GM19463 (cell line): ENCODE measurements at regions not wholly inside any gene's neighbourhood (a gene's known extent, or its start where the extent isn't known, plus 50 kb on each side); places are given as distances from the start of the nearest gene placed in this dataset.
"Not testable (repeated sequence)": the region's sequence is repeated elsewhere in the genome, so short reads cannot be mapped to it uniquely, and the experiment has no call there.

Experiments
- ATAC-seq: cut with Tn5 transposase; IDR thresholded peaks from one replicate; pipeline ENCODE4 v1.9.1; 2021; ENCODE audit warnings: mild to moderate bottlenecking, moderate library complexity; ENCODE audit not compliant: unreplicated experiment

DNA sequence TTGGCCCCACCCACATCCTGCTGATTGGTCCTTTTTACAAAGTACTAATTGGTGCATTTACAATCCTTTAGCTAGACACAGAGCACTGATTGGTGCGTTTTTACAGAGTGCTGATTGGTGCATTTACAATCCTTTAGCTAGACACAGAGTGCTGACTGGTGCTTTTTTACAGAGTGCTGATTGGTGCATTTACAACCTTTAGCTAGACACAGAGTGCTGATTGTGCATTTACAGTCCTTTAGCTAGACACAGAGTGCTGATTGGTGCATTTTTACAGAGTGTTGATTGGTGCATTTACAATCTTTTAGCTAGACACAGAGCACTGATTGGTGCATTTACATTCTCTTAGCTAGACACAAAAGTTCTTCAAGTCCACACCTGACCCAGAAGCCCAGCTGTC, 144.2 kb upstream of the XIRP2 start:
- ATAC-seq = not testable (repeated sequence)

DNA sequence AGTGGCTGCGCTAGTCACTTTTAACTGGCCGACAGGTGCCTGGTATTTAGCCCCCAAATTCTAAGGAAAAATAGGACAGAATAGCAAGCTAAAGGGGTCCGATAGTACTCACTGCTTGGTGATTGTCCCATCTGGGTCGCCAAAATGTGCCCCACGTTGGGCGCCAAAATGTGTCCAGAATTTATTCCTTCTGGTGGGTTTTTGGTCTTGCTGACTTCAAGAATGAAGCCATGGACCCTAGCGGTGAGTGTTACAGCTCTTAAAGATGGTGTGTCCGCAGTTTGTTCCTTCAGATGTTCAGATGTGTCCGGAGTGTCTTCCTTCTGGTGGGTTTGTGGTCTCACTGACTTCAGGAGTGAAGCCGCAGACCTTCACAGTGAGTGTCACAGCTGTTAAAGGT, 144.8 kb upstream of the XIRP2 start:
- ATAC-seq = not testable (repeated sequence)

DNA sequence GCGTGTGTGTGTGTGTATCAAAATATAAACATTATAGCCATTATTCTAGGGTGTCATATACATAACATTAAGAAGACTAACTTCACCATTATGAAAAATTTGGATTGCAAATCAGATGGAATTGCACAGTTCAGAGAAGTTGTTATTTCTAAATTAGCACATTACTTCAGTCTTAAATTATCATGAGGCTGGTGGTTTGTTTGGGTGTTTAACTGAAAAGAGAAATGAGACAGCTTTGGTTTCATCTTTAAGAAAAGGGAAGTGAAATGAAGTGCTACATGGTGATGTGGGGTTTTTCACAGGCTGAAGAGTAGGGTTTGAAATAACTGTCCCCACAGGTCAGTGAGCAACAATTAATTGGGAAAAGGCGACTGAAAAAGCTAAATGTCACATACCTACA, 161.2 kb upstream of the XIRP2 start:
- ATAC-seq = peak; percentile 93

DNA sequence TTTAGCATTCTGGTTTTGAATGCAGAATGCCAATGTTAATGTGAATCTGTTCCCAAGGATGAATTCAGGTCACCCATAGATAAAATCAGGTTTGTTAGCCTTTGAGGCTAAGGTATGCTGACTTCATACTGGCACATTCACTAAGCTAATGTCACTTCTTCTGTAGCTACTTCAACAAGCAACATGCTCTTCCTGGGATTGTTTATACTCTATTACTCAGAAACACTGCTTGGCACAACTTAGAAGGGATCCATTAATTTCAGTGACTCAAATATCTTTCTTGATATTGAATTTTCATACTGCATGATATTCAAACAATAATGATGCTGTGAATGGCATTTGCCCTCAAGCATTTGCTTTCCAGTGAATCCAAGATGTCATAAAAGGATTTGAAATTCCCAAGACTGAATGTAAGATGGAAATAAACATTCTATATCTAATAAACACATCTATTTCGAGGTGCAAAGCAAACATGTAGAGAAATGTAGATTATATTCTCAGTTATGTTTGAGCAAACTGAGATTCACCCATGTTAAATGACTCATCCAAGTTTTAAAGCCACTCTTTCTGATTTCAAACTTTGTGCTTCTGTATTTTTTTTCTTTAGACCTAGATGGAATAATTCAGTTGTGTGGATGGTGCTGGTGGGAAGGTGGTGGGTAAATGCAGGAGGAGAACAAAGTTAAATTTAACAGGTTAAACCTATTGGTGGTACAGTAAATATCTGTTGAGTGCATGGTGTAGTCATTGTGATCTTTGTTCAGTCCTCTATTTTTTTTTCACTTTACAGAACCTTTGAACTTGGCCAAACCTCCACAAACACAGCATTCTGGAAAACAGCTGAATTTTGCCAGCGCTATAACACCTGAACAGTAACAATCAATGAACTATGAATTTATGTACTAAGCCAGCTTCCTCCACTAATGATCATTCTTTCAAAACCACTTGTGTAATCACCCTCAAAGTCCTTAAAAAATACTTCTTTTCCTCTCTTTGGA, 162.1 kb upstream of the XIRP2 start:
- ATAC-seq = no peak

DNA sequence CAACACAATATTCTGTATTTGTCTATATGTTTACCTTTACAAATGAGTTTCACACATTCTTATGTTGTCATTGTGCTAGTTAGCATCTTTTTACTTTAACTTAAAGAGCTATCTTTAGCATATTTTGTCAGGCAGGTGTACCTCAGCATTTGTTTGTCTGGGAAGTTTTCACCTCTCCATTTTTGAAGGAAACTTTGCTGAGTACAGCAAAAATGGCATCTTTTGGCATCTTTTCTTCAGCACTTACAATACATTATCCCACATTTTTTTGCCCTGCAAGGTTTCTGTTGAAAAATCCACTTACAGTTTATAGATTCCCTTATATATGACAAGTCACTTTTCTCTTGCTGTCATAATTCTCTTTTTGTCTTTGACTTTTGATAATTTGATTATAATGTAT, 171.3 kb upstream of the XIRP2 start:
- no peak for ATAC-seq

DNA sequence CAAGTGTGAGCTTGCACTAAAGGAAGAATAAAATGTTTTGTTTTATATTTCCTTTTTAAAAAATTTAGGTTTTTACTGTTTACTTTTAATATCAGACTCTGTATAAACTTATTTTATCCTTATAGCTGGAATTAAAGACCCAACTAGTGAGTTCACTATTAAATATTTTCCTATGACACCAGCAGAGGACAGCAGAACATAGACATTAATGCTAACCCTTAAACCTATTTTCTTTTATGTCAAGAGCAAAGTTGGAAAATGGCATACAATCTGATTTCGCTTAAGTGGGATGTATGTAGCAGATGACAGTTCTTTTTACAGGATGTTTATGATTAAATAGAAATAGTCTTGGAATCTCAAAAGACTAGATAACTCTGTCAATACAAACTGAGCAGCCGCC, 188.2 kb upstream of the XIRP2 start:
- no peak for ATAC-seq

DNA sequence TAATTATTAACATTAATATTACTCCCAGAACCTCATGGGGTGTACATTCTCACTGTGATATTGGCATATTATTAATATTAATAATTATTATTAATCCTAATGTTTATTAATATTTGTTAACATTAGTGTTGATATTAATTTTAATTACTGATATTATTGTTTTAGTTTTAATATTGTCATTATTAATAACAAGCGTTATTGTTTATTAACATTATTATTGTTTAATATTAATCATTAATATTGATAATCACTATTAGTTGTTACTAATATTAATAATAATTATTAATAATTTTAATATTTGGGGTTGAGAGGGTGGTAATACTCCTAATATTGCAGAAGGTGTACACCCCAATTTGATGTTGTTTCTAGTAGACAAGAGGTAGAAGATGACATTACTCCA, 193.1 kb upstream of the XIRP2 start:
- no peak for ATAC-seq

DNA sequence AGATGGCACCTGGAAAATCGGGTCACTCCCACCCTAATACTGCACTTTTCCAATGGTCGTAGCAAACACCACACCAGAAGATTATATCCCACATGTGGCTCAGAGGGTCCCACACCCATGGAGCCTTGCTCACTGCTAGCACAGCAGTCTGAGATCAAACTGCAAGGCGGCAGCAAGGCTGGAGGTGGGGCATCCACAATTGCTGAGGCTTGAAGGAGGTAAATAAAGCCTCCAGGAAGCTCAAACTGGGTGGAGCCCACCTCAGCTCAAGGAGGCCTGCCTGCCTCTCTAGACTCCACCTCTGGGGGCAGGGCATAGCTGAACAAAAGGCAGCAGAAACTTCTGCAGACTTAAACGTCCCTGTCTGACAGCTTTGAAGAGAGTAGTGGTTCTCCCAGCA, 192.0 kb upstream of the SCN7A start:
- not testable (repeated sequence) for ATAC-seq

DNA sequence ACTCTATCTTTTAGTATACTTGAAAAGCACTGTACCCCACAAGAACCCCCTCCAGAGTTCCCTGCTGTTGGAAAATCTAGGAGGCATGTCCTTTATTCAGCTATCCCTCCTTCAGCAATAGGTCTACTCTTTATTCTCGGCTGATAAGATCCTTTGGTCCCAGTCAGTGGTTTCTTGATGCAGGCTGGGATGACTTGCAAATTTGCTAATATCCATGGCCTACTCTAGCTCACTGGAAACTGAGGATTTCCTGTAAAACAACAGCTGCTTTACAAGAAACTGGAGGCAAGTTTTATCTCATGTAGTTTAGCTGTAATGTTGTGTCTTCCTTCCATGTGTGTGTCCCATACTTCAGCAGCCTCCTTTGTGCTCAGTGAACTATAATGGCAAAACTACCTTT, 183.9 kb upstream of the SCN7A start:
- no peak for ATAC-seq

DNA sequence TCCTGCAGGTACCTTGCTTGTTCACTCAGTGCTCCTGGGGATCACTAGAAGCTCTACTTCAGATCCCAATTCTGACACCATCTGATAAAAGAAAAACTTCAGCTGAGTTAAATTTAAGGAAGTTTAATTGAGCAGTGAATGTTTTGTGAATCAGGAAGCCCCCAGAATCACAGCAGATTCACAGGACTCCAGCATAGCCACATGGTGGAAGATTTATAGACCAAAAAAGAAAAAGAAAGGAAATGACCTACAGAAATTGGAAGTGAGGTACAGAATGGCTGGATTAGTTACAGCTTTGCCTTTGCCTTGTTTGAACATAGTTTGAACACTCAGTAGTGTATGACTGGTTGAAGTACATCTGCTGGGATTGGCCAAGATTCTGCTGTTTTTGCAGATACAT, 182.7 kb upstream of the SCN7A start:
- ATAC-seq = no peak

DNA sequence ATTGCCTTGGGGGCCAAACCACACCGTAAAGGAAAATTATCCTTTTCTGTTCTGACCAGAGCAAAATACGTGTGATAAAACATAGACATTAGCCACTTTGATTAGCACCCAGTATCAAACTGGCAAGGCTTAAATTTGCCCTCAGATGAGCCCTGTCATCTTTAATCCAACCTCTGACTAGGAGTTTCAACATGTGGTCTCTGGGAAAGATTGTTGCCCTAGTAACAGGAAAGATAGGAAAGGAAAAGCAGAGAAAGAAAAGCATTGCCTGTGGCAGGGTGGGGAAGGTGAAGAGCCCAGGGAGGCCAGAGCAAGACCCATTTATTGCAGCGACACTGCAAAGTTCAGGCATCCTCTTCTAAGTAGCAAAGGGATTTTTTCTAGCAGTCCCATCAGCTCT, 181.5 kb upstream of the SCN7A start:
- ATAC-seq = no peak

DNA sequence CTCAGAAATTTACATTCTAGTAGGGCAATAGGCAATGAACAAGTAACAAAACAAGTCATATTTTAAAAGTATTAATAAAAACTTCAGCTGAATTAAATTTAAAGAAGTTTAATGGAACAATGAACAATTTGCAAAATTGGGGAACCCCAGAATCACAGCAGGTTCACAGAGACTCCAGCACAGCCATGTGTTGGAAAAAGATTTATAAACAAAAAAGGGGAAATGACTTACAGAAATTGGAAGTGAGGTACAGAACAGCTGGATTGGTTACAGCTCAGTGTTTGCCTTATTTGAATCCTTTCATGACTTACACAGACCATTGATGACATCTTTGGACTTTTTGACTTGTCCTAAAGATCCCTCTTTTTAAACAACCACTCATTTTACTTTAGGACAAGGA, 179.9 kb upstream of the SCN7A start:
- no peak for ATAC-seq

DNA sequence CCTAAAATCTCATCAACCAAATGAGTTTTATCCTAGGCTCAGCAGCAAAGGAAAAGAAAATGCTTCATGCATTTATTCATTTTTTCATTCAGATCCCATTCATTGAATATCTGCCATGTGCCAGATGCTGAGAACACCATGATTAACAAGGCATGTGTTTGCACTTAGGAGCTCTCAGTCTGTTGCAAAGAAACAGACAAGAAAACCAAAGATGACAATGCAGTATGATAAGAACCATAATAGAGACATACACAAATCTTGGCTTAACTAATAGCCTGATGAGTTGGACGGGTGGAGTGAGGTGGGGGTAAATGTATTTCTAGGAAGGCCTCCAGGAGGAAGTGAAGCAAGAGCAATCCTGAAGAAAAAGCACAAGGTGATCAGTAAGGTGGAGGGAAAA, 177.8 kb upstream of the SCN7A start:
- ATAC-seq = no peak

DNA sequence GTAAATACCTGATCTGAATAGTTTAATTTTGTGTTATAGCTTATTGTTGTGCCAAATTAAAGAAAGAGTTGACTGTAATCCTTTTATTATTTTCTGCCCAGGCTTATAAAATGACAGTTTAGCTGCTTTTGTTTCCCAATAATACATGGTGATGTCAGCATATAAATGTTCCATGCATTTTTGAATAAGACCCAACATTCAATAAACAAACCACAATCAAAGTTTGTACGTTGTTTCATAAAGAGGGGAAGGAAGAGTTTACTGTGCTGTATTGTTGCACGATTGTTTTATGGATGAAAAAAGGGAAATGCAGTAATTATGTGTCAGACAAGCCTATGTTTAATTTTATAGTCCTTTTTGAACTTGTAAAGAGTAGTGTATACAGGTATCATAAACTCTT, 177.2 kb upstream of the SCN7A start:
- ATAC-seq = no peak

DNA sequence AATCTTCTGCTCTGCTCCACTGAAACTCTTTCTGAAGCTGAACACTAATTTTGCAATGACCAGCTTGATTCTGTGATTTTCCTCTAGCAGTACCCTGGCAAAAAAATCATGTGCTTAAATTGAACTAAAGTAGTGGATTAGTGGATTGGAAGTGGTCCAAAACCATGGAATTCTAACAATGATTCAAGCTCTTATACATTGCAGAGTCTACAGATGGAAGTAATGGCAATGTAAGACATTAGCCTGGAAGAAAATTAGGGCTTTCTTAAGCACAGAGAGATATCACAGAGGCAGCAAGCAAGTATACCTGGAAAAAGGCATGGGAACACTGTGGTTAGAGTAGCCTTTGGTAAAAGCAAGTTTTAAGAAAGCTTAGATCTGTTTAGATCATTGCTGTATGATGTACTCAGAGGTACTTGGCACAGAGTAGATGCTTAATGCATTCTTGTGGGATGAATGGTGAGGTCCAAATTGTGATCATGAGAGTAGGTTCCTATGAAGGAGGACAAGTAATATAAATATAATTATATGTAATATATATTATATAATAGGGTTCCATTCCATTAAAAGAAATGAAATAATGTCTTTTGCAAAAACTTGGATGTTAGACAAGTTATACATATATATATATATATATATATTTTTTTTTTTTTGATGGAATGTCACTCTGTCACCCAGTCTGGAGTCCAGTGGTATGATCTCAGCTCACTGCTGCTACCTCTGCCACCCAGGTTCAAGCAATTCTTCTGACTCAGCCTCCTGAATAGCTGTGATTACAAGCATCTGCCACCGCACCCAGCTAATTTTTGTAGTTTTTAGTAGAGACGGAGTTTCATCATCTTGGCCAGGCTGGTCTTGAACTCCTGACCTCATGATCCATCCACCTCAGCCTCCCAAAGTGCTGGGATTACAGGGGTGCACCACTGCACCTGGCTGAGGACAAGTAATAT, 172.2 kb upstream of the SCN7A start:
- ATAC-seq = no peak

DNA sequence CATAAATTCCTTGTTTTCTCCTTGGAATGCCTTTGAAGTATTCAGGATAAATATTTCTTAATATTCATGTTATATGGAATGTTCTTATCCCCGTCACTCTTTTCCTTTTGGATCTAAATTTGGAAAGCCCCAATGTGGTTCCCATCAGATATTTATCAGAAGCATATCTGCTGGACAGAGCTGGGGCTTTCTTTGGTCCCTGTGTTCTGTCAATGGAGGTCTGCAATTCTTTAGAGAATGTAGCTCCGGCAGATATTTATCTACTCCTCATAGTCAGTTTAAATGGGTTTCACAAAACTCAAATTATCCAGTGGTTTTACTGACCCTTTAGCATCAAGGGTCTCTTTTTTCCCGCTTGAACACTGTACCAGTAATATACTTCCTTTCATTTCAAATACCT, 167.8 kb upstream of the SCN7A start:
- no peak for ATAC-seq

DNA sequence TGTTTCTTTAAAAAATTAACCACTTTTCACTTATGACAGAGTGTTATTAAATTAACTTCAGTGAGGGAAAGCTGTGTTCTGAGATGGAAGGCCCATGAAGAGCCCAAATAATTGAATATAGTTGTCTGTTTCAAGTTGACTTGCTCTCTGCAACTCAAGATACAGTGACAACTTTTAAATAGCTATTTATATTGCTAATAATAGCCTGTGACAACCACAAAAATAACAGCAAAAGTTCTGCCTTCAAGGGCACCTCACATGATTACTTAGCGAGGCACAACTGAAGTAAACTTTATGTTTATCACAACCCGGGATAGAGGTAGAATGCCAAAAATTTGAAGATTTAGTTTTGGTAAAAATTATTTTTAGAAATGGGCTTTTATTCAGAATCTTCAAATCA, 167.3 kb upstream of the SCN7A start:
- no peak for ATAC-seq

DNA sequence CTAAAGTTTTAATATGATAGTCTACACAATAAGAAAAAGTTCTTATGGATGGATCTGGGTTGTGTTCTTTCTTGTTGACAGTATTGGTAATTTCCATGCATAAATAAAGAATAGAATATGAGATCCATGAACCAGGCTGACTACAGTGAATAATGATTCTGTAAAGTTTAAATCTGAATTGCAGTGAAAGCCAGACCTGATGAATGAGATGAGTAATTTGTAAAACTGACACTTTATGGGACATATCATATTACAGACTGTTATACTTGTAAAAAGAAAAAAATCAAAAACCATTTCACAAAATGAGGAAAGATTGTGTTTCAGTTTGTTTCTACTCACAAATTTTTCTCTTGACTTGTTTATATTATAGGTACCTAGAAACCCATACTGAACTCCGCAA, 164.9 kb upstream of the SCN7A start:
- no peak for ATAC-seq

DNA sequence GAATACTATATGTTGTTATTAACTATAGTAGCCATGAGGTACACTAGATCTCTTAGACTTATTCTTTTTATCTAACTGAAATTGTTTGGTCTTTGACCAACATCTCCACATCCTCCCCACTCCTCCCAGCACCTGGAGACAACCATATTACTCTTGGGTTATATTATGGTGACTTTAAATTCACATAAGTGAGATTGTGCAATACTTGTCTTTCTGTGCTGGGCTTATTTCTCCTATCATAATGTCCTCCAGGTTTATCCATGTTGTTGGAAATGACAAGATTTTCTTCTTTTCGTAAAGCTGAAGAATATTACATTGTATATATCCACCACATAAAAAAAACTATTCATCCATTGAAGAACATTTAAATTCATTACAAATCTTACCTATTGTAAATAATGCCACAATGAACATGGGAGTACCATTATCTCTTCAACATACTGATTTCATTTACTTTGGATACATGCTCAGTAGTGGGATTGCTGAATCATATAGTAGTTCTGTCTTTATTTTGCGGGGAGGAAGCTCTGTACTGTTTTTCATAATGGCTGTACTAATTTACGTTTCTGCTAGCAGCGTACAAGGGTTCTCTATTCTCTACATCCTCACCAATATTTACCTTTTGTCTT, 159.2 kb upstream of the SCN7A start:
- no peak for ATAC-seq

DNA sequence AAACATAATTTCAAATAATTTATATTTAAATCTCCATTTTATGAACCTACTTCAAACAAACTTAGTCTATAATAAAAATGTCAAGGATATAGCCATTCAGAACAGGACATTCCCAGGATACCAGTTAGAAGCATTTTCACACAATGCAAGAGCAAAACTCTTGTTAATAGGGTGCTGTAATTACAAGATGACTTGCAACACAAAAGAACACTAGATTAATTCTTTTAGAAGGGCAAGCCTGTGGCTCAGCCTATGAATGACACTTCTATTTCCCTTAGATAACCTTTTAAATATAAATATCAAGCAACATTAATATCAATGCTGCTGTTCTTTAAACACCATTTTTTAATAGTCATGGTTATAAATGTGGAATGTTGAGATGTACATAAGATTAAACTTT, 157.9 kb upstream of the SCN7A start:
- ATAC-seq = no peak

DNA sequence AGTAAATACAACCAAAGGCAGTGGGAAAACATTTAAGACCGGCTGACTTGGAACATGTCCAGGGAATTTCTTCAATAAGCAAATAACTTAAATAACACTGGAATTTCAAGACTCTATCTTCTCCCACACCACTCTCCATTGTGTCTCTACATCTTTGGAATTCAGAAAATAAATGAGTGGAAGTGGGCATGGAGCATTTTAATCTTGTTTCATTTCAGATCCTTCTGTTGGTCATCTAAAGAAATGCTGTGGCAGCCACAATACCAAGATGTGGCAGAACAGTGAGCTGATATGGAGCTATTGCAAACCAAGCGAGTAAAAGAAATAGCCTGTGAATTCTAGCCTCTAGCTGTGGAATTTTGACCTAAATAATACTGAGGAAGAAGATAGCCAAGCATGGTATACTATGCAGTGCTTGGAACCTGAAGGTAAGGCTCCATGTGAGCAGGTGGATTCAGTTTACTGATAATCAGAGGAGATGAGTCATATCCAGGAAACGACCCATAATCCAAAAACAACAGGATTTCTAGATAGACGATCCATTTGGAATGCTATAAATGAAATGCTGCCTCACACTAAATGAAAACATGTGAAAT, 157.1 kb upstream of the SCN7A start:
- no peak for ATAC-seq
